Heart left ventricle (tissue), 13 donors: ENCODE measurements at regions not wholly inside any gene's neighbourhood (a gene's known extent, or its start where the extent isn't known, plus 50 kb on each side); places are given as distances from the start of the nearest gene placed in this dataset.

Experiments used
- POLR2A ChIP-seq, 2 donors: fragments of 450-650 bp; IDR thresholded peaks; one replicate each; pipeline ENCODE4 v1.6.1; 2017; ENCODE audit warnings: antibody characterized with exemption in 2 of 2, mild to moderate bottlenecking in 2 of 2, moderate library complexity in 2 of 2
- TF ChIP-seq, protein P1 (sequence below), 12 donors: fragments of 200-600 bp; sonication (generic) in 4 of 12; IDR thresholded peaks; one replicate each; pipeline versions ENCODE4 v1.5.0 to v1.8.0; 2018 to 2022; ENCODE audit warnings: antibody characterized with exemption in 12 of 12, mild to moderate bottlenecking in 5 of 12
- donor health status: ischemic (EF 13 %, LVEDD 7.1; RV severe dilation, severe dysfunction).
- donor health status: DM: no; HTN: yes; CAD: no.
- donor health status: DM: no; HTN: no; CAD: no.
- donor health status: ischemic (EF 25% LVEDD 6.9; RV normal size, moderate dysfunction).
- donor health status: ischemic (EF 25% LVEDD 5.7; RV mildly dilated, moderate dysfunction).
- donor health status: ischemic (EF 35%, LVEDD 5.7; RV mildly dilated, moderate dysfunction).
- donor health status: nonischemic (EF 11% LVEDD 7.7; RV severe dilation, severe dysfunction).
- donor health status: DM: yes; HTN: yes; CAD: no.
- donor health status: PGD.
- donor health status: ischemic (EF 29% LVEDD 5.4; RV normal size, mild dysfunction).
- donor health status: nonischemic (EF 23%, LVEDD 6.1; RV moderate dilation, normal function).

DNA sequence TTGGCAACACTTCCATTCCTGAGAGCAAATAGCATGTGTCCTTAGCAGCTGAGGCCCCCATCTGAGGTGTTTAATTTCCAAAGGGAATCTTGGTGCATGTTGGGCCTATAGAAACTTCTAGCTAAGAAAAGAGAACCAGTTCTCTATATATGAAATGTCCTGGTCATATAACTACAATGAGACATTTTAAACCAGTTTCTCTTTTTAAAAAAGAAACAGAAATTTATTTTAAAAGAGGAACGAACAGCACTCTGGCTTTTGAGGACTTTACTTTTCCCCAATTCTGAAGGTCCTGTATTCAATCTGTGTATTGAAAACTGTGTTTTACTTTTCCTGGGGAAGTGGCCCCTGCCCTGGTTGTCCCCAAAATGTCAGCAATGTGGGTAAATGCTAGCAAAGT lies 94.0 kb upstream of the FOXN2 start:
- TF ChIP-seq POLR2A (IDR thresholded peaks at IDR 0.05) = no peak
- TF ChIP-seq, protein P1, sequence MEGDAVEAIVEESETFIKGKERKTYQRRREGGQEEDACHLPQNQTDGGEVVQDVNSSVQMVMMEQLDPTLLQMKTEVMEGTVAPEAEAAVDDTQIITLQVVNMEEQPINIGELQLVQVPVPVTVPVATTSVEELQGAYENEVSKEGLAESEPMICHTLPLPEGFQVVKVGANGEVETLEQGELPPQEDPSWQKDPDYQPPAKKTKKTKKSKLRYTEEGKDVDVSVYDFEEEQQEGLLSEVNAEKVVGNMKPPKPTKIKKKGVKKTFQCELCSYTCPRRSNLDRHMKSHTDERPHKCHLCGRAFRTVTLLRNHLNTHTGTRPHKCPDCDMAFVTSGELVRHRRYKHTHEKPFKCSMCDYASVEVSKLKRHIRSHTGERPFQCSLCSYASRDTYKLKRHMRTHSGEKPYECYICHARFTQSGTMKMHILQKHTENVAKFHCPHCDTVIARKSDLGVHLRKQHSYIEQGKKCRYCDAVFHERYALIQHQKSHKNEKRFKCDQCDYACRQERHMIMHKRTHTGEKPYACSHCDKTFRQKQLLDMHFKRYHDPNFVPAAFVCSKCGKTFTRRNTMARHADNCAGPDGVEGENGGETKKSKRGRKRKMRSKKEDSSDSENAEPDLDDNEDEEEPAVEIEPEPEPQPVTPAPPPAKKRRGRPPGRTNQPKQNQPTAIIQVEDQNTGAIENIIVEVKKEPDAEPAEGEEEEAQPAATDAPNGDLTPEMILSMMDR (IDR thresholded peaks at IDR 0.05) = no peak
